Stimulated activated CD8-positive, alpha-beta memory T cell treated with anti-CD3 and anti-CD28 coated beads, Interleukin-12 subunit alpha, Interleukin-12 subunit beta, amount 100 ng/mL, for 4 hours (primary cell): ENCODE measurements at regions not wholly inside any gene's neighbourhood (a gene's known extent, or its start where the extent isn't known, plus 50 kb on each side); places are given as distances from the start of the nearest gene placed in this dataset.

Experiments used
- DNase-seq: peaks from one replicate; pipeline ENCODE4 v3.0.0-alpha.2; 2020; ENCODE audit warnings: low read depth

- DNase-seq = no peak
Observed at GRCh38 chrX:39953879-39954278, 143.9 kb downstream of the BCOR start.

- DNase-seq = no peak
Observed at GRCh38 chrX:39954851-39955250, 142.9 kb downstream of the BCOR start.

DNA sequence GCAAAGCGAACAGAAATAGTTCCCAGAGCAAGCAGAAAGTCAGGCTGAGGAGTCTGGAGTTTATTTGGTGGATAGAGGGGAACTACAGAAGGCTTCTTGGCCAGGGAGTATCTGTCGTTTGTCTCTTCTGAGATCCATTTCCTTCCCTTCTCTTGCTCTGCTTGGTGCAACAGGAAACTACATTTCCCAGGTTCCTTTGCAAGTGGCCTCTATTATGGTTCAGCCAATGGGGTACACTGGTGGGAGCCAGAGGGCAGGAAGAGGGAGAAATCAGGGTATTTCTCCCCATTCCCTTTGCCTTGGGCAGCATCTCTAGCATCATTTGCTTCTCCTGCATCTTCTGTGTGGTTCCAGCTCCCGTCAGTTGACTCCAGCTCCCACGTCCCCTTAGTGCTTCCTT, 142.1 kb downstream of the BCOR start:
- DNase-seq = no peak

GRCh38 chrX:39956803-39957394, 140.9 kb downstream of the BCOR start:
- no peak for DNase-seq

- DNase-seq = no peak
Observed at GRCh38 chrX:39957816-39958566, 139.8 kb downstream of the BCOR start.

DNA sequence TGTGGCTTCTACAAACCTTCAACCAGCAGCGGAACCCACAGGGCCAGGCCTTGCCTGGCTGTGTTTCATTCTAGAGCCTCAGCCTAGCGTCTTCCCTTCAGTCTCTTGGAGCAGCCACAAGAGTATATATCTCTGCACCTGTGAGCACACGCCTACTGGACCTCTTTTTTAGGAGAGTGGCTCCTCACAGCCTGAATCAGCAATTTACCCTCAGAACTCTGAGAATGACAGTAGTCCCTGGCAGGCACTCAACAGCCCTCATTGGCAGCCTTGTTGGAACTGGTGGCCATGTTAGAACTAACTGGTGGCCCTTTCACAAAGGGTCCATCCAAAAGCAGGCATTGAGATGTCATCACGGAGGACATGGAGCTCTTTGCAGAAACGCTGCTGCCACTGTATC, 138.9 kb downstream of the BCOR start:
- no peak for DNase-seq

GRCh38 chrX:39960219-39960618, 137.5 kb downstream of the BCOR start:
- DNase-seq = no peak

GRCh38 chrX:39961441-39961840, 136.3 kb downstream of the BCOR start:
- DNase-seq = no peak

GRCh38 chrX:39965051-39965573, 132.6 kb downstream of the BCOR start:
- DNase-seq = no peak

- DNase-seq = no peak
Observed at GRCh38 chrX:39966176-39966575, 131.6 kb downstream of the BCOR start.

- no peak for DNase-seq
Observed at GRCh38 chrX:39967348-39967747, 130.4 kb downstream of the BCOR start.

DNA sequence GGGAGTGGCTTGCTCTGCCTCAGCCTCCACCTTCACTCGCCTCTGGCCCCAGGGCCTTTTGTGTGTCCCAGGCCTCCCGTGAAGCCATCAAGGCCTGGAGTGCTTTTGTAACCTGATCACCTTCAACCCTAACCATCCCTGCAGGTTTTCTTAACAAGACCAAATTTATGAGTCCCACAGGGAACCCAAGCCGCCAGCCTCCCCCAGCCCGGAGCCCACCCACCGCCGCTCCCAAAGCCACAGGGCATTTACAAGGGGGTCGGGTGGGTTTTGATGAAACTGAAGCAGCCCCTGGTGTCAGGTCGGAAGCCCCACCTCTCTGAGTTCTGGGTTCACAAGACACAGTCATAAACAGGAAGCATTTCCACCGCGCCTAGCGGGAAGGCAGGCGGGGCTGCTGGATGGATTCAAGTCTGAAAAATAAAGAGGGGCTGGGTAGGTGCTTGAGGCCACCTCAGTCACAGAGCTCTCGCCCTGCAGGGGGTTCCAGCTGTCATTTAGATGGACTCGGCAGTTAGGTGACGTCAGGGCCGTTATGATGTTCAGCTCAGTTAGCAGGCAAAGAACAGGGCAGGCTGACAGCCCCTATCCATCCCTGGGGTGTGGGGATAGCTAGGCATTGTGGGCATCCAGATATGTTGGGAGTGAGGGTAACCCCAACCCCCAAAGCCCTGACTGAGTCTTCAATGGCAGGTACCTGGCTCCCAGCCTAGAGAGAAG, 128.5 kb downstream of the BCOR start:
- no peak for DNase-seq

DNA sequence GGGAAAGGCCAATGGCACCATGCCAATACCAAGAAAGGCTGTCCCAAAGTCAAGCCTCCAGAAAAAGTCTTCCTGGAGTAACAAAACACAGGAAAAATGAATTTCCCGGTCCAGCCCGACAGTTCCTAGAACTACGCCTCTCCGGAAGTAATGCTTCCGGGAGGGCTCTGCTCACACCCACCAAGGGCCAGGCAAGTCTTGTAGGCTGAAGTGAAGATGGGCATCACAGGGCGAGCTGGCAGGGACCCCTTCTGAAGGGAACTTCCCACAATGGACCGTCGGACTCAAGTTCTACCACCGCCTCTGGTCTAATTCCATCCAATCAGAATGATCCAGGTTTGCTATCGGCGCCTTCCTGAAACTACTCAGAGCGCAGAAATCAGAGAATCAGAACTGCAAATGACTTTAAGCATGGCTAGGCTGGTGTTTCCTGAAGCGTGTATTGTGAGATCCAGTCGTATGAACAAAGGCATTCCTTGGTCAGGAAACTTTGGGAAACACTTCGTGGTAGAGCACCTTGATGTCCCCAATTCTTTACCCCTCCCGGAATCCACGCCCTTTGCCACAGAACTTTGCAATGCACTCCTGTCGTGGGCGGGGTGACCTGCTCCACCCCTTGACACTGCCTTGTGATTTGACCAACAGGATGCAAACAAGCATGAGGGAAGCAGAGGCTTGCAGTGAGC, 127.8 kb downstream of the BCOR start:
- DNase-seq = no peak

- DNase-seq = no peak
Observed at GRCh38 chrX:39971760-39972159, 126.0 kb downstream of the BCOR start.

DNA sequence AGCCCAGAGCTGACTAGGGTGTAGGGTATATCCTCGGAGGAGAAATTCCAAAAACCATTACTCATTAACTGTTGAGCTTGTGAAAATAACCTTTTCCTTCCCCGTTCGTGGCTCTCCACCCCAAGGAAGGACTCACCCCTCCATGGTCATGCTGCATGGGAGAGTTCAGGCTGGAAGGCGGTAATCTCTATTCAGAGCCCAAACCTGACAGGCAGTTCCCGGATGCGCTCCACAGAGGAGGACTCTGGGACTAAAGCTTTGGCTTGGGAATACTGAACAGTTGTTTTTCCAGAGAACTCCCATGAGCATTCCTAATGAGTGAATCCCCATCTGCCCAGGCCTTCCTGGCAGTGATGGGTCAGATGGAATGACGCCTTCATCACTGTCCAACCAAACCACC, 125.4 kb downstream of the BCOR start:
- no peak for DNase-seq

DNA sequence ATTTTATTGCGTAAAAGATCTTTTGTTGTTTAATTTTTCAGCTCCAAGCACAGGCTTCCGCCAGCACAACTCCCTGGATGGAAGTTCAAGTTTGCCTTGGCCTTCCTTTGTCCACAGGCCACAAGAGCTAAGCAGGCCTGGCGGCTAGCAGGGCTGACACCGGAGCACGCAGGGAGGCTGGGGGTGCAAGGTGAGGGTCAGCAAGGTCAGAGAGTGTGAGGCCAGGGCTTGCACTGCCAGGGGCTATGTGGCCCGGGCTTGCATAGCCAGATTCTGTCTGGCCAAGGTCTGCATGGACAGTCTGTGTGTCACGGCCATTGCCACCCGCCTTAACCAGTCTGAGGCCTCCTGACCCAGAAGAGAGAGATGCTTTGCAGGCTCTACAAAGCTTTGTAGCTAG, 123.9 kb downstream of the BCOR start:
- no peak for DNase-seq

DNA sequence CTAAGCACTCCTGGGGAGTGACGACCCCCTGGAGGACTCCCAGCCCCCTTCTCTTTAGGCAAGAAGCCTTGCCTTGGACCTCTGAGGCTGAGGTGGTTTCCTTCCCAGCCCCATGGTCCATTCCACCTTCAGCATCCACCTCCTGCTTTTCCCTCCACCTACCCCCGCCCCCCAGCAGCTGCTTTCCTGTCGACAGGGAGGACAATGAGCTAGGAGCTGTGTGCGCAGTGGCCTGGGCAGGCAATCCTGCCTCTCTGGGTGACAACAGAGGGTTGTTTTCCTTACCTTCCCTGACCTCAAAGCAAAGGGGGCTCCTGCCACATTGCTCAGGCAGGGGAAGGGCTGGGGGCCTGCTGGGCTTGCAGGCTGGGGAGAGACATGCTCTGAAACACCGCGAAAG, 123.5 kb downstream of the BCOR start:
- no peak for DNase-seq

GRCh38 chrX:39975101-39975925, 122.4 kb downstream of the BCOR start:
- DNase-seq = no peak

DNA sequence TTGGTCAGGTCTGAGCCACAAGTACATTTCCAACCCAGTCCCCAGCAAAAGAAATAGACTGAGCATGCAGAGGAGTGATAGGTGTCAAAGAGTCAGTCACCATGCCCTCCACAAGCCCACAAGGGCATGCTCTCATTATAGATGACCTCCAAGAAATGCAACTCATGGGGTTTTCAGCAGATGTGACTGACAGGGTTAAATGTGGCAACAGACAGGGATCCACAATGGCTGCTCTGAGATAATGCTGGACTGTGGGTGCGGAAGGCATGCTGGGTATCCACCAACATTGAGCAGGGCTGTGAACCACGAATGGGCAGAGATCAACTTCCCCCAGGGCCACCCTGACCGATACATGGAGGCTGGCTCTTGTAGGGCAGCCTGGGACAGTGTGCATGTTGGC, 115.8 kb downstream of the BCOR start:
- DNase-seq = no peak

- DNase-seq = no peak
Observed at GRCh38 chrX:39982948-39983347, 114.8 kb downstream of the BCOR start.

- no peak for DNase-seq
Observed at GRCh38 chrX:39983715-39984114, 114.0 kb downstream of the BCOR start.
